ENCODE measurements at regions not wholly inside any gene's neighbourhood (a gene's known extent, or its start where the extent isn't known, plus 50 kb on each side); places are given as distances from the start of the nearest gene placed in this dataset.
"Not testable (repeated sequence)": the region's sequence is repeated elsewhere in the genome, so short reads cannot be mapped to it uniquely, and the experiment has no call there.

- TF ChIP-seq CTCF (IDR thresholded peaks at IDR 0.05; ENCODE audit: low read length); EZH2 (IDR thresholded peaks at IDR 0.05; ENCODE audit: borderline replicate concordance, low read length): not testable (repeated sequence)
Measured at GRCh38 chr7:65789943-65790342, 82.9 kb upstream of the VKORC1L1 start.
